ENCODE measurements at regions not wholly inside any gene's neighbourhood (a gene's known extent, or its start where the extent isn't known, plus 50 kb on each side); places are given as distances from the start of the nearest gene placed in this dataset.

DNA sequence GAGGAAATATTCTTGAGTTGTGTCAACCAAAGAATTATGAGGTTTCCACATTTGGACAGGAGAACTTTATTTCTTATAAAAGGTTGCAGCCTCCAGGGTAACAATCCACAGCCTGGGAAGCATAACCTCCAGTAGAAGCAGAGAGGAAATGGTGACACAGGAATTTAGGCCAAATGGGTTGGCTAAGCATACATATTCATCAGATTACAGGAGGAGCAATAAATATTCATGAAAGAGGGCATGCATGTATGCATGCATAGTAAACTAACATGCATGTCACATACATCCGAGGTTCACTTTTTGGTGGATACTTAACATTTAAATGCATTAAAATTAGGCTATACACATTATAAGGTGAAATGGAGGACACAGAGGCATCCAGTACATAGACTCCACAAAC lies 55.7 kb upstream of the NT5E start:
- no CpG with 5 or more reads among the region's 1 CpG for WGBS (ENCODE audit: extremely low coverage, insufficient read length, low lambda C conversion rate)

More for the DNA sequence above, 55.7 kb upstream of the NT5E start:
- no peak overlapping the region for H2BK12ac ChIP-seq (ENCODE audit: insufficient read length, low read depth, low read length)
- H3K9ac ChIP-seq (ENCODE audit: extremely low read depth, insufficient read length, low read length) = no peak overlapping the region
- no peaks in the 10 kb centered on the region for H3K9me3 ChIP-seq (ENCODE audit: control insufficient read depth, low read depth, low read length)
- H2BK20ac ChIP-seq (ENCODE audit: low read depth, low read length, poor library complexity, severe bottlenecking) = no peak overlapping the region
- H3K9me3 Mint-ChIP-seq = peaks cover 8 to 11% of the 10 kb centered on the region in 2 experiments; a peak in 4 of 5 replicates
- H3K27me3 Mint-ChIP-seq (ENCODE audit: low read depth) = no peaks in the 10 kb centered on the region
- no peak overlapping the region for H3K4me3 Mint-ChIP-seq
- H4K5ac ChIP-seq (ENCODE audit: insufficient read length, low read depth, low read length) = no peak overlapping the region
- H4K20me1 ChIP-seq (ENCODE audit: control insufficient read depth, insufficient read depth, insufficient read length) = no peaks in the 10 kb centered on the region
- no peak overlapping the region for H2AFZ ChIP-seq (ENCODE audit: low read length)
- H3K23ac ChIP-seq (ENCODE audit: insufficient read length, low read depth, low read length) = no peak overlapping the region
- no peak overlapping the region for H4K8ac ChIP-seq (replicated peaks; ENCODE audit: insufficient read length, low read depth, low read length)
- H3K27me3 ChIP-seq (ENCODE audit: insufficient read depth, low read length) = no peaks in the 10 kb centered on the region
- H3K79me1 ChIP-seq (ENCODE audit: insufficient read depth, low read depth, low read length, poor library complexity, severe bottlenecking) = no peaks in the 10 kb centered on the region
- H3K4me1 Mint-ChIP-seq = peaks cover 0 to 8% of the 10 kb centered on the region in 2 experiments; a peak in 1 of 4 replicates
- no peak overlapping the region for H3K56ac ChIP-seq (ENCODE audit: insufficient read length, low read depth, low read length)
- no peak overlapping the region for H2BK120ac ChIP-seq (ENCODE audit: low read depth, low read length, poor library complexity, severe bottlenecking)
- H3K27ac ChIP-seq (ENCODE audit: insufficient read length, low read depth, low read length) = no peak overlapping the region
- no peak overlapping the region for H3K14ac ChIP-seq (ENCODE audit: insufficient read depth, low read length)
- no peak overlapping the region for H2BK15ac ChIP-seq (ENCODE audit: low read depth, low read length)
- H3T11ph ChIP-seq (ENCODE audit: low read length) = no peak overlapping the region
- H3K4me2 ChIP-seq (ENCODE audit: insufficient read depth, insufficient read length, low read length) = no peak overlapping the region
- H3K4me1 ChIP-seq (ENCODE audit: insufficient read depth, low read length) = no peaks in the 10 kb centered on the region
- TF ChIP-seq, protein P1, sequence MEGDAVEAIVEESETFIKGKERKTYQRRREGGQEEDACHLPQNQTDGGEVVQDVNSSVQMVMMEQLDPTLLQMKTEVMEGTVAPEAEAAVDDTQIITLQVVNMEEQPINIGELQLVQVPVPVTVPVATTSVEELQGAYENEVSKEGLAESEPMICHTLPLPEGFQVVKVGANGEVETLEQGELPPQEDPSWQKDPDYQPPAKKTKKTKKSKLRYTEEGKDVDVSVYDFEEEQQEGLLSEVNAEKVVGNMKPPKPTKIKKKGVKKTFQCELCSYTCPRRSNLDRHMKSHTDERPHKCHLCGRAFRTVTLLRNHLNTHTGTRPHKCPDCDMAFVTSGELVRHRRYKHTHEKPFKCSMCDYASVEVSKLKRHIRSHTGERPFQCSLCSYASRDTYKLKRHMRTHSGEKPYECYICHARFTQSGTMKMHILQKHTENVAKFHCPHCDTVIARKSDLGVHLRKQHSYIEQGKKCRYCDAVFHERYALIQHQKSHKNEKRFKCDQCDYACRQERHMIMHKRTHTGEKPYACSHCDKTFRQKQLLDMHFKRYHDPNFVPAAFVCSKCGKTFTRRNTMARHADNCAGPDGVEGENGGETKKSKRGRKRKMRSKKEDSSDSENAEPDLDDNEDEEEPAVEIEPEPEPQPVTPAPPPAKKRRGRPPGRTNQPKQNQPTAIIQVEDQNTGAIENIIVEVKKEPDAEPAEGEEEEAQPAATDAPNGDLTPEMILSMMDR (conservative IDR thresholded peaks at IDR 0.05) = no peak
- DNase-seq = no peak
- no peak overlapping the region for H4K91ac ChIP-seq (ENCODE audit: insufficient read length, low read depth, low read length)
- H3K4ac ChIP-seq (ENCODE audit: low read depth, low read length) = no peak overlapping the region
- H2BK5ac ChIP-seq (ENCODE audit: insufficient read length, low read length) = no peak overlapping the region
- H3K18ac ChIP-seq (ENCODE audit: insufficient read length, low read depth, low read length) = no peak overlapping the region
- no peaks in the 10 kb centered on the region for H3K23me2 ChIP-seq (ENCODE audit: insufficient read length, low read depth, low read length, poor library complexity, severe bottlenecking)
- H2AK5ac ChIP-seq (ENCODE audit: insufficient read length, low read length) = no peak overlapping the region
- no peak overlapping the region for H3K27ac Mint-ChIP-seq
- H3K36me3 Mint-ChIP-seq (ENCODE audit: insufficient read depth in 1 of 3, low read depth in 3 of 3) = peaks cover 0 to 5% (median 2%) of the 10 kb centered on the region in 3 experiments; a peak in 1 of 7 replicates
- no peaks in the 10 kb centered on the region for H3K79me2 ChIP-seq (ENCODE audit: insufficient read depth, low read length)

All from H9 (cell line).